NOMO-1 treated with dmso at 0.1 percent for 144 hours (cell line): ENCODE measurements at regions not wholly inside any gene's neighbourhood (a gene's known extent, or its start where the extent isn't known, plus 50 kb on each side); places are given as distances from the start of the nearest gene placed in this dataset.
A peak's percentile ranks its signal among the peaks of the same experiment; 100 is the strongest.

Source experiments
- DNase-seq: peaks from one replicate; lab custom pipeline; 2025; ENCODE audit not compliant: unreplicated experiment; lab: John Stamatoyannopoulos, UW

GRCh38 chr9:129335464-129336129, 157.5 kb upstream of the IER5L start:
- no peak for DNase-seq

GRCh38 chr9:129334105-129334935, 156.3 kb upstream of the IER5L start:
- DNase-seq: peak; percentile 96

- no peak for DNase-seq
Observed at GRCh38 chr9:129333617-129334104, 155.6 kb upstream of the IER5L start.

- no peak for DNase-seq
Observed at GRCh38 chr9:129332581-129332980, 154.5 kb upstream of the IER5L start.

- no peak for DNase-seq
Observed at GRCh38 chr9:129331772-129332500, 153.9 kb upstream of the IER5L start.

- no peak for DNase-seq
Observed at GRCh38 chr9:129331493-129331765, 153.4 kb upstream of the IER5L start.

GRCh38 chr9:129330711-129331492, 152.8 kb upstream of the IER5L start:
- no peak for DNase-seq

- DNase-seq: no peak
Observed at GRCh38 chr9:129328355-129329042, 150.4 kb upstream of the IER5L start.

GRCh38 chr9:129327552-129328328, 149.7 kb upstream of the IER5L start:
- DNase-seq: no peak

GRCh38 chr9:129326061-129327005, 148.3 kb upstream of the IER5L start:
- no peak for DNase-seq

- DNase-seq: no peak
Observed at GRCh38 chr9:129324808-129325502, 146.9 kb upstream of the IER5L start.

- DNase-seq: no peak
Observed at GRCh38 chr9:129323999-129324553, 146.0 kb upstream of the IER5L start.

- DNase-seq: no peak
Observed at GRCh38 chr9:129323376-129323998, 145.4 kb upstream of the IER5L start.

GRCh38 chr9:129322641-129323375, 144.7 kb upstream of the IER5L start:
- DNase-seq: no peak

GRCh38 chr9:129322022-129322621, 144.1 kb upstream of the IER5L start:
- no peak for DNase-seq
